ENCODE measurements at regions not wholly inside any gene's neighbourhood (a gene's known extent, or its start where the extent isn't known, plus 50 kb on each side); places are given as distances from the start of the nearest gene placed in this dataset.

DNA sequence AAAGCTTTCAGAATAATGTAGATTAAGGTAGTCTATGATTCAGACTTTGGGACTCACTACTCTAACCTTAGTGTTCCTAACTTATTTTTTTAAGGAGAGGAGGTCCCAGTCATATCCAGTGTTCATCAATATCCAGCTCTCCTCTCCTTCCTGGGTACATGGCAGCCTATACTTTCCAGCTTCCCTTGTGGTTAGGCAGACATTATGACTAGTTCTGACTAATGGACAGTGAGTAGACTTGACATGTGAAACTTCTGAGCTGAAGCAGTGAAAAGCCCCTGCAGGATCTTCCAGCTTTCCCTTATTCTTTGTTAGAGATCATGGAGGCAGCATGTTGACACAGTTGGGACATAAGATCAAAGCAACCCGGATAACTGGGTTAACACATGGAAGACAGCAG lies 144.2 kb downstream of the PTPRU start:
- no peak for DNase-seq

DNA sequence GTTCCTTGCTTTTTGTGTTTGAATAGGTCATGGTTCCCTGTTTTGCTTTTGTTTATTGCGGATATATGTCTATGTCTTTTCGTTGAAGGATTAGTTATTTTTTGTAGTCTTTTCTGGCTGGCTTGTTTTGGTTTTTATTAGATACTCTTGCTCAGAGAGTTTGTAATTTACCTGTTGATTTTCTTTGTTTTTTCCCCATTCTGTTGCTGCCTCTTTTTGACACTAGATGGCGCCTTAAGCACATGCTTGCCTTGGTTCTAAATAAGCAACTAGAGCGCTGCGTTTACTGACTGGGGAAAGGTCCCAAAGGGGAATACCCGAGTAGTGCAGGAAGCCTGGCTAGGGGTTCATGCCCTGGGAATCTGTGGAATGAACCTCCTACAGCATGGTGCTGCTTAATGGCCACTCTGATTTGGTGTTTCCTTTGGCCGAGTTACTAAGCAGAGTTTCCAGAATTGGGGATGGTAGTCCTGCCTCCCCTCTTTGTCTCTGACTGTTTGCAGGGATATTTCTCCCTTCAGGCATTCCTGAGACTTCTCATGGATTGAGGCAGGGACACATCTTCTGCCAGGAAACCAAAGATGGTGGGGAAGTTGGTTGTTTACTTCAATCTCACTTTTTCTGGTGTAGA lies 143.2 kb downstream of the PTPRU start:
- DNase-seq: peak; percentile 32

Data from NCI-H524 treated with DMSO at 0.1 percent for 48 hours (cell line).